ENCODE measurements at regions not wholly inside any gene's neighbourhood (a gene's known extent, or its start where the extent isn't known, plus 50 kb on each side); places are given as distances from the start of the nearest gene placed in this dataset.

GRCh38 chrX:20412871-20413486 lies 146.3 kb upstream of the RPS6KA3 start:
- no peak overlapping the region for H3K27ac ChIP-seq (ENCODE audit: low read depth, low read length, poor library complexity, severe bottlenecking)
- H3K4me3 ChIP-seq (ENCODE audit: low read depth, low read length, poor library complexity, severe bottlenecking), result no peak overlapping the region
- H3K4me1 ChIP-seq (ENCODE audit: insufficient read depth, low read length, poor library complexity, severe bottlenecking), result no peaks in the 10 kb centered on the region
- no TSS peak for BruUV-seq (replicated peaks)
- ChIA-PET CTCF (ENCODE audit: unreplicated experiment) (no interaction called here), POLR2A (interaction anchor here (0.6 kb wide), 1 partner anchor 112 kb away, joined by 3 read pairs; no protein-coding TSS in a partner anchor)
- no peaks in the 10 kb centered on the region for H3K9me2 ChIP-seq (ENCODE audit: insufficient read depth, low read length)
- peak overlapping the region; percentile 25; the same call in 1 of the 2 replicates for H2AFZ ChIP-seq (ENCODE audit: low read length)
- H3K4me2 ChIP-seq (ENCODE audit: low read length), result no peak overlapping the region
- peak; percentile 4 for DNase-seq (ENCODE audit: low spot score)
- TF ChIP-seq EZH2phosphoT487 (IDR thresholded peaks at IDR 0.05; ENCODE audit: borderline replicate concordance, low read depth, low read length) (no peak), CTCF (conservative IDR thresholded peaks at IDR 0.05; ENCODE audit: low read length) (no peak)
- H3K9me3 ChIP-seq (ENCODE audit: low read length), result no peaks in the 10 kb centered on the region
- intact Hi-C loops (cut with micrococcal nuclease; ENCODE audit: unreplicated experiment), result no loop called here
- no peaks in the 10 kb centered on the region for H3K36me3 ChIP-seq (ENCODE audit: insufficient read depth, low read length)
- H4K20me1 ChIP-seq (ENCODE audit: insufficient read depth, low read length), result no peaks in the 10 kb centered on the region
- H3K79me2 ChIP-seq (ENCODE audit: insufficient read depth, low read depth, low read length), result no peaks in the 10 kb centered on the region

GRCh38 chrX:20410540-20410939 lies 143.8 kb upstream of the RPS6KA3 start:
- no peaks in the 10 kb centered on the region for H3K9me2 ChIP-seq (ENCODE audit: insufficient read depth, low read length)
- intact Hi-C loops (cut with micrococcal nuclease; ENCODE audit: unreplicated experiment), result no loop called here
- H3K4me3 ChIP-seq (ENCODE audit: low read depth, low read length, poor library complexity, severe bottlenecking), result no peak overlapping the region
- H3K4me1 ChIP-seq (ENCODE audit: insufficient read depth, low read length, poor library complexity, severe bottlenecking), result no peaks in the 10 kb centered on the region
- H3K79me2 ChIP-seq (ENCODE audit: insufficient read depth, low read depth, low read length), result no peaks in the 10 kb centered on the region
- BruUV-seq (replicated peaks), result no TSS peak
- no peak overlapping the region for H3K4me2 ChIP-seq (ENCODE audit: low read length)
- no peak overlapping the region for H3K27ac ChIP-seq (ENCODE audit: low read depth, low read length, poor library complexity, severe bottlenecking)
- ChIA-PET POLR2A (no interaction called here), CTCF (ENCODE audit: unreplicated experiment) (no interaction called here)
- TF ChIP-seq EZH2phosphoT487 (IDR thresholded peaks at IDR 0.05; ENCODE audit: borderline replicate concordance, low read depth, low read length) (no peak), CTCF (conservative IDR thresholded peaks at IDR 0.05; ENCODE audit: low read length) (no peak)
- H3K9me3 ChIP-seq (ENCODE audit: low read length), result no peaks in the 10 kb centered on the region
- no peak overlapping the region for H2AFZ ChIP-seq (ENCODE audit: low read length)
- DNase-seq (ENCODE audit: low spot score), result no peak
- no peaks in the 10 kb centered on the region for H3K36me3 ChIP-seq (ENCODE audit: insufficient read depth, low read length)
- no peaks in the 10 kb centered on the region for H4K20me1 ChIP-seq (ENCODE audit: insufficient read depth, low read length)

- Histone ChIP-seq H3K79me2 (ENCODE audit: insufficient read depth, low read depth, low read length) (no peaks in the 10 kb centered on the region), H3K36me3 (ENCODE audit: insufficient read depth, low read length) (no peaks in the 10 kb centered on the region), H3K4me3 (ENCODE audit: low read depth, low read length, poor library complexity, severe bottlenecking) (no peak overlapping the region), H4K20me1 (ENCODE audit: insufficient read depth, low read length) (no peaks in the 10 kb centered on the region), H3K9me2 (ENCODE audit: insufficient read depth, low read length) (no peaks in the 10 kb centered on the region), H3K4me2 (ENCODE audit: low read length) (no peak overlapping the region), H3K9me3 (ENCODE audit: low read length) (no peaks in the 10 kb centered on the region), H3K27ac (ENCODE audit: low read depth, low read length, poor library complexity, severe bottlenecking) (no peak overlapping the region), H2AFZ (ENCODE audit: low read length) (no peak overlapping the region), H3K4me1 (ENCODE audit: insufficient read depth, low read length, poor library complexity, severe bottlenecking) (no peaks in the 10 kb centered on the region)
- ChIA-PET POLR2A (no interaction called here), CTCF (ENCODE audit: unreplicated experiment) (no interaction called here)
- TF ChIP-seq CTCF (conservative IDR thresholded peaks at IDR 0.05; ENCODE audit: low read length) (no peak), EZH2phosphoT487 (IDR thresholded peaks at IDR 0.05; ENCODE audit: borderline replicate concordance, low read depth, low read length) (no peak)
- intact Hi-C loops (cut with micrococcal nuclease; ENCODE audit: unreplicated experiment), result no loop called here
- no peak for DNase-seq (ENCODE audit: low spot score)
- BruUV-seq (replicated peaks), result no TSS peak
Observed at GRCh38 chrX:20409991-20410390, 143.3 kb upstream of the RPS6KA3 start.
